Liver (tissue), 3 donors: ENCODE measurements at regions not wholly inside any gene's neighbourhood (a gene's known extent, or its start where the extent isn't known, plus 50 kb on each side); places are given as distances from the start of the nearest gene placed in this dataset.

Experiments
- RXRA ChIP-seq, 2 donors: IDR thresholded peaks; 2 replicates each; pipeline ENCODE4 v1.6.1; 2017 to 2018; ENCODE audit warnings: antibody characterized with exemption in 2 of 2, mild to moderate bottlenecking in 1 of 2
- YY1 ChIP-seq: IDR thresholded peaks from 2 replicates; pipeline ENCODE4 v1.6.1; 2016; ENCODE audit warnings: antibody characterized with exemption, mild to moderate bottlenecking
- ZBTB33 ChIP-seq: IDR thresholded peaks from 2 replicates; pipeline ENCODE4 v1.6.1; 2016; ENCODE audit warnings: antibody characterized with exemption
- TF ChIP-seq, protein P1 (sequence below): fragments of 150-350 bp; IDR thresholded peaks from 2 replicates; pipeline ENCODE4 v1.5.1; 2017; ENCODE audit warnings: improper control_type of control experiment, low read depth, low read length; ENCODE audit not compliant: missing input control
- donor health status: healthy.
- donor health status: healthy.

GRCh38 chr2:12941203-12941602, 224.5 kb downstream of the TRIB2 start:
- TF ChIP-seq RXRA (IDR thresholded peaks at IDR 0.05) (no peak), YY1 (no peak), ZBTB33 (no peak)
- TF ChIP-seq, protein P1, sequence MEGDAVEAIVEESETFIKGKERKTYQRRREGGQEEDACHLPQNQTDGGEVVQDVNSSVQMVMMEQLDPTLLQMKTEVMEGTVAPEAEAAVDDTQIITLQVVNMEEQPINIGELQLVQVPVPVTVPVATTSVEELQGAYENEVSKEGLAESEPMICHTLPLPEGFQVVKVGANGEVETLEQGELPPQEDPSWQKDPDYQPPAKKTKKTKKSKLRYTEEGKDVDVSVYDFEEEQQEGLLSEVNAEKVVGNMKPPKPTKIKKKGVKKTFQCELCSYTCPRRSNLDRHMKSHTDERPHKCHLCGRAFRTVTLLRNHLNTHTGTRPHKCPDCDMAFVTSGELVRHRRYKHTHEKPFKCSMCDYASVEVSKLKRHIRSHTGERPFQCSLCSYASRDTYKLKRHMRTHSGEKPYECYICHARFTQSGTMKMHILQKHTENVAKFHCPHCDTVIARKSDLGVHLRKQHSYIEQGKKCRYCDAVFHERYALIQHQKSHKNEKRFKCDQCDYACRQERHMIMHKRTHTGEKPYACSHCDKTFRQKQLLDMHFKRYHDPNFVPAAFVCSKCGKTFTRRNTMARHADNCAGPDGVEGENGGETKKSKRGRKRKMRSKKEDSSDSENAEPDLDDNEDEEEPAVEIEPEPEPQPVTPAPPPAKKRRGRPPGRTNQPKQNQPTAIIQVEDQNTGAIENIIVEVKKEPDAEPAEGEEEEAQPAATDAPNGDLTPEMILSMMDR: no peak
